Esophagus muscularis mucosa (tissue), 4 donors: ENCODE measurements at regions not wholly inside any gene's neighbourhood (a gene's known extent, or its start where the extent isn't known, plus 50 kb on each side); places are given as distances from the start of the nearest gene placed in this dataset.

Experiments
- DNase-seq: peaks from one replicate; pipeline ENCODE4 v3.0.0-alpha.2; 2017; ENCODE audit errors: extremely low spot score
- H3K27ac ChIP-seq, 4 donors: fragments of 200-600 bp; sonication (generic); replicated peaks in 1 of 4; 1 replicate in 3 of 4; 2 replicates in 1 of 4; pipeline ENCODE4 v1.5.1; 2016 to 2019; ENCODE audit warnings: mild to moderate bottlenecking in 1 of 4
- H3K27me3 ChIP-seq, 4 donors: fragments of 200-600 bp; sonication (generic); one replicate each; pipeline versions ENCODE4 v1.5.1 to v1.6.0; 2016 to 2019
- H3K36me3 ChIP-seq, 4 donors: fragments of 200-600 bp; sonication (generic); one replicate each; pipeline ENCODE4 v1.5.1; 2016 to 2019
- H3K4me1 ChIP-seq, 4 donors: fragments of 200-600 bp; sonication (generic); one replicate each; pipeline ENCODE4 v1.5.1; 2016 to 2019
- H3K4me3 ChIP-seq, 4 donors: fragments of 200-600 bp; sonication (generic); 1 replicate in 2 of 4; 2 replicates in 2 of 4; pipeline ENCODE4 v1.5.1; 2016 to 2019; ENCODE audit warnings: mild to moderate bottlenecking in 4 of 4, moderate library complexity in 1 of 4
- H3K9me3 ChIP-seq, 4 donors: fragments of 200-600 bp; sonication (generic); 1 replicate in 3 of 4; 2 replicates in 1 of 4; pipeline ENCODE4 v1.5.1; 2016 to 2019
- CTCF ChIP-seq, 3 experiments: fragments of 200-600 bp in 2 of 3; fragments of 450-650 bp in 1 of 3; sonication (generic) in 2 of 3; IDR thresholded peaks; one replicate each; pipeline ENCODE4 v1.5.1; 2017 to 2019; ENCODE audit warnings: antibody characterized with exemption in 3 of 3, mild to moderate bottlenecking in 2 of 3, moderate library complexity in 1 of 3
- EP300 ChIP-seq: sonication (generic); formaldehyde crosslinking; IDR thresholded peaks from one replicate; pipeline ENCODE4 v1.6.1; 2017; ENCODE audit warnings: antibody characterized with exemption
- POLR2A ChIP-seq: fragments of 450-650 bp; IDR thresholded peaks from one replicate; pipeline ENCODE4 v1.6.1; 2017; ENCODE audit warnings: antibody characterized with exemption, moderate library complexity, mild to moderate bottlenecking, low read depth
- POLR2AphosphoS5 ChIP-seq, 2 donors: sonication (generic); formaldehyde crosslinking; IDR thresholded peaks; one replicate each; pipeline ENCODE4 v1.6.1; 2017; ENCODE audit warnings: antibody characterized with exemption in 2 of 2
- whole genome bisulfite sequencing: methylation state at CpG from one replicate; pipeline ENCODE4 v1.1.5; 2018; 5-methylcytosine and 5-hydroxymethylcytosine counted together
- intact Hi-C: fragments of 100-400 bp; cut with DNase I; formaldehyde crosslinking; loops from one replicate; pipeline ENCODE4 v1.15.1; 2023

- DNase-seq: no peak
- Histone ChIP-seq H3K27me3 (no peaks in the 10 kb centered on the region), H3K36me3 (no peaks in the 10 kb centered on the region), H3K4me3 (no peak overlapping the region), H3K9me3 (peaks cover 0 to under 1% (median 0%) of the 10 kb centered on the region in 4 donors), H3K27ac (no peak overlapping the region), H3K4me1 (no peaks in the 10 kb centered on the region)
- TF ChIP-seq POLR2A: no peak
- 86% methylated on average over 9 of the region's 10 CpGs for WGBS
- intact Hi-C loops: no loop called here
These were observed 113.1 kb upstream of the NECTIN3 start for GRCh38 chr3:110958313-110959147.

- DNase-seq: no peak
These were observed 105.6 kb upstream of the NECTIN3 start for GRCh38 chr3:110965976-110966375.

GRCh38 chr3:110966966-110967663 lies 104.5 kb upstream of the NECTIN3 start:
- Histone ChIP-seq H3K27ac (no peak overlapping the region), H3K4me3 (no peak overlapping the region), H3K27me3 (no peaks in the 10 kb centered on the region), H3K4me1 (no peaks in the 10 kb centered on the region), H3K9me3 (peaks cover 0 to 30% (median 16%) of the 10 kb centered on the region in 4 donors), H3K36me3 (no peaks in the 10 kb centered on the region)
- no peak for DNase-seq
- 97% methylated on average over 3 of the region's 3 CpGs for WGBS
- intact Hi-C loops: no loop called here
- TF ChIP-seq POLR2AphosphoS5 (IDR thresholded peaks at IDR 0.05) (no peak), CTCF (IDR thresholded peaks at IDR 0.05) (no peak), EP300 (no peak), POLR2A (no peak)

More at GRCh38 chr3:110965976-110966375, 105.6 kb upstream of the NECTIN3 start:
- H3K27me3 ChIP-seq: no peaks in the 10 kb centered on the region
- no peak overlapping the region for H3K27ac ChIP-seq
- H3K4me3 ChIP-seq: no peak overlapping the region
- TF ChIP-seq EP300 (no peak), POLR2AphosphoS5 (IDR thresholded peaks at IDR 0.05) (no peak), CTCF (IDR thresholded peaks at IDR 0.05) (no peak), POLR2A (no peak)
- no peaks in the 10 kb centered on the region for H3K4me1 ChIP-seq
- H3K9me3 ChIP-seq: peaks cover 0 to 27% (median 16%) of the 10 kb centered on the region in 4 donors
- no peaks in the 10 kb centered on the region for H3K36me3 ChIP-seq
- WGBS: 93% methylated on average over 5 of the region's 5 CpGs
- intact Hi-C loops: no loop called here

- DNase-seq: no peak
- intact Hi-C loops: no loop called here
- 82% methylated on average over 1 of the region's 1 CpG for WGBS
These were observed 103.5 kb upstream of the NECTIN3 start for GRCh38 chr3:110968076-110968475.

More at GRCh38 chr3:110968076-110968475, 103.5 kb upstream of the NECTIN3 start:
- peaks cover 0 to 30% (median 16%) of the 10 kb centered on the region in 4 donors for H3K9me3 ChIP-seq
- no peaks in the 10 kb centered on the region for H3K36me3 ChIP-seq
- TF ChIP-seq EP300 (no peak), POLR2A (no peak), CTCF (IDR thresholded peaks at IDR 0.05) (no peak)
- no peaks in the 10 kb centered on the region for H3K4me1 ChIP-seq
- H3K4me3 ChIP-seq: no peak overlapping the region
- no peak overlapping the region for H3K27ac ChIP-seq
- H3K27me3 ChIP-seq: no peaks in the 10 kb centered on the region
